HUDEP-2 (cell line): ENCODE measurements at regions not wholly inside any gene's neighbourhood (a gene's known extent, or its start where the extent isn't known, plus 50 kb on each side); places are given as distances from the start of the nearest gene placed in this dataset.
"Not testable (repeated sequence)": the region's sequence is repeated elsewhere in the genome, so short reads cannot be mapped to it uniquely, and the experiment has no call there.

Experiments used
- DNase-seq, 76 experiments: peaks; one replicate each; lab custom pipeline; 2025; ENCODE audit not compliant: unreplicated experiment in 76 of 76; lab: John Stamatoyannopoulos, UW

GRCh38 chr3:20669184-20669583, 483.2 kb upstream of the SGO1 start:
- DNase-seq: no peak

- peak in 7 of 76 experiments; percentile 1 to 36 (median 24) for DNase-seq
These were observed 482.4 kb upstream of the SGO1 start for GRCh38 chr3:20668411-20668810.

GRCh38 chr3:20666091-20666490, 480.1 kb upstream of the SGO1 start:
- DNase-seq: no peak

DNA sequence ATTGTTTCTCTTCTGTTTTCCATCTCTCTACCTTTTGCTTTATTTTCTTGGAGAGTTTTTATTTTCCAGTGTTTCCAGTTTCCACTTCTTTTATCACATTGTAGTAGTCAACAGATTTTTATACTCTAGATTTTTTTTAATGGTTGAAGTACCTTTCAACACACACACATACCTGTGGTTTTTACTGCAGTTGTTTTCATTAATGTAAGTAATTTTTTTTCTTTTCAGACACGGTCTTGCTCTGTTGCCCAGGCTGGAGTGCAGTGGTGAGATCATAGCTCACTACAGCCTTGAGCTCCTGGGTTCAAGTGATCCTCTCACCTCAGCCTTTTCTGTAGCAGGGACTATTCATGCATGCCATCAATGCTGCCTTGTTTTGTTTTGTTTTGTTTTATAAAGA, 472.5 kb upstream of the SGO1 start:
- no peak for DNase-seq

GRCh38 chr3:20657560-20657959, 471.6 kb upstream of the SGO1 start:
- DNase-seq: no peak

DNA sequence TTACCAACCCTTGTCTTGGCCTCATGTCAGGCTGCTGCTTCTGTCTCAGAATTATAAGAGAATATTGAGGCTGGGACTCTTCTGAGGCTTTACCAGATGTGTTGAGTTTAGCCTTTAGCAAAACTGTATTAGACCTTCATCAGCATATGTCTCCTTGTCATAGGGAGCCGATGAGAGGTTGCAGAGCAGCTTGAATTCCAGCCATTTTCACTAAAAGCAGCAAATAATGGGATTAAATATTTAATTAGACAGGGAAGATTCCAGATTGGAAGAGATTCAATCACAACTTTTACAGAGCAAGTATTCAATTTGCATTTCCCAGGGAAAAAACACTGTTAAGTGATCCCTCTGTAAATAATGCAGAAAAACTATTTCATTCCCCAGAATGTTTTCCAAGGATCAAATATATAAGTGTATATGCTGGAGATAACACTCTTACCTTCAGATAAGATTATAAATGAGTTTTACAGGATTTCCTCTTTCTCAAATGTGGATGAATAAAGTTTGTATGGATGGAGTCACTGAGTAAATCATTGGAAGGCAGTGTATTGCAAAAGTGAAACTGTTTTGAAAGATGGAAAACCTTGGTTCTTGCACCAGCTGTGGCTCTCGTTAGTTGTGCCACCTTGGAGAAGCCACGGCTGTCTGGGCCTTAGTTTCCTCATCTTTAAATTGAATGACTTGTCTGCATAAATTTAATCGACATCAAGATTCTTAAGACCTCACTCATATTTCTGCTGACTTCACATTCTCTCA, 466.4 kb upstream of the SGO1 start:
- no peak for DNase-seq

DNA sequence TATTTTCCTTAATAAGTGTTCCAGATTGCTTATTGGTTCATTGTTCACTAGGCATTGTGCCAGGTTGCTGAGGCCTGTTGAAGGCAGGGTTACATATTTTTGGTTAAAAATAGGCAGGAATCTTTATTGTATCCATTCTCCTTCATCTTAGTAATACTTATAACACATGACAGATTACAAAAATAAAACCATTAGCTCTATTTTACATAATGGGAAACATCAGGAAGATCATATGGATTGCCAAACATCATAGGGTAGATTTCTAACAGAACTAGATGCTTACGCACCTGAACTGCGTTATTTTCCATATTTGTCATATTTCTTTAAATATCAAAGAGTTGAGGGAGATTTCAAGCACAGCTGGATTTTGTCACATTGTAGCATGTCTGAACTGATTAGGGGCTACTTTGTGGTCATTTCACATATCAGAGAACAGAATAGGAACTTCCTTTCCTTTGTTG, 462.9 kb upstream of the SGO1 start:
- no peak for DNase-seq

- DNase-seq: no peak
These were observed 462.3 kb upstream of the SGO1 start for GRCh38 chr3:20648294-20648693.

GRCh38 chr3:20646425-20646824, 460.4 kb upstream of the SGO1 start:
- DNase-seq: no peak

DNA sequence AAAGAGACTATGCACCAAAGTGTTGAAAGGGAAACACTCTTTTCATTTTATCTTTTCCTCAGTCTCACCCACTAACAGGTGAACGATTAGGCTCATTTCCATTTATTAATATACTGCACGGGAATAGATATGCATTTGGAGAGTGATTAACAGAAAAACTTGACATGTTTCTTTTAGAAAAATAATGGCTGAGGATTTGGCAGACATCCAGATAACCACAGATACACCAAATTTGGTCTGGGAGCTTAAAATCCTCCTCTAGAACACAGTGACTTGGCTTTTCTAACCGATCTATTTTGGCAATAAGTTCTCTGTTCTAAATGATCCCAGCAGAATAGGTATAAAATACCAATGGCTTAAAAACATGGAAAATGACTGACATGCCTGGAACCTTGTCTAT, 459.3 kb upstream of the SGO1 start:
- no peak for DNase-seq

GRCh38 chr3:20637729-20638128, 451.7 kb upstream of the SGO1 start:
- no peak for DNase-seq

DNA sequence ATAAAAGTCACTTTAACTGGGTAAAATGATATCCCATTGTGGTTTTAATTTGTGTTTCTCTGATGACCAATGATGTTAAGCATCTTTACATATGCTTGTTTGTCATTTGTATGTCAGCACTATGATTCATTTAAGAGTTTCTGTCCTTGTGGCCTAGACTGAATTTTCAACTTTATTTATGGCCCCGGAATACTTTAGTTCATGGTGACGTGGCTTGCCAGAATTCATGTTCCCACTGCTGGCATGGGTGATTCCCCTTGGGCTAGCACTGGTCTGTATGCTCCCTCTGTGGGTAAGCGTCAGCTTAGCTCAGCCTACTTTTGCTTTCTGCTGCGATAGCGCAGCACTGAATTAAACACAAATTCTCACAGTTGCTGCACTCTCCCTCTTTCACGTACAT, 436.3 kb upstream of the SGO1 start:
- DNase-seq: no peak

DNA sequence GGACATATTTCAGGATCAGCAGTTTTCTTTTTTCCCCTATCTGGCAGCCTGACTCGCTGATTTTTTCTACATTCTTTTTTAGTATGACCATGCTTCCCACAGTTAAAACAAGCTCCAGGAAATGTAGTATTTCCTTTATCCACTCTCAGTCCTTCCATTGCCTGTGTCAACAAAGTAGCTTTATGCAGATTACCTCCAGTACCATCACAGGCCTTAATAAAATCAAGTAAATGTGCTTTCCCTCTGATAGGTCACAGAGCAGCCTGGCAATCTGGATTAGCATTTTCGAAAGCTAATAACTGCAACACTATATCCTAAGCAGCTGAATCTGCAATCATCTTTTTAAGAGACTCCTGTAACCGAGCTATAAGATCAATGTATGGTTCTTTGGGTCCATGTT, 432.6 kb upstream of the SGO1 start:
- DNase-seq: not testable (repeated sequence)

GRCh38 chr3:20618181-20618580, 432.2 kb upstream of the SGO1 start:
- DNase-seq: not testable (repeated sequence)

DNA sequence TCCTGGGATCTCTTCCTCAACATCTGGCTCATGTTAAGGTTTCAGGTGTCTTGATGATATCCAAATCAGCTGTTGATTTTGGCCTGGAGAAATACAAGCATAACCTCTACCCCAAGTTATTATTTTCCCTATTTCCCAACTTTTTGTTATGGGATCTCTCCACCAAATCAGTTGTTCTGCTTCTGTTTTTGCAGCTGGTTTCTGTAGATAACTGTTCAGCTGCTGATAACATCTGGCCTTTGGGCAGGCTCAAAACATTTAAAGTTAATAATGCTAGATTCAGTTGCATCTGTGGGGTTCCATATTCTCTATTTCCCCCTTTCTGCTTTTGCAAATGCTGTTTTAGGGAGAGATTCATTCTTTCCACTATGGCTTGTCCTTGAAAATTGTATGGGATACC, 430.0 kb upstream of the SGO1 start:
- DNase-seq: not testable (repeated sequence)

GRCh38 chr3:20608054-20608738, 422.2 kb upstream of the SGO1 start:
- DNase-seq: no peak

DNA sequence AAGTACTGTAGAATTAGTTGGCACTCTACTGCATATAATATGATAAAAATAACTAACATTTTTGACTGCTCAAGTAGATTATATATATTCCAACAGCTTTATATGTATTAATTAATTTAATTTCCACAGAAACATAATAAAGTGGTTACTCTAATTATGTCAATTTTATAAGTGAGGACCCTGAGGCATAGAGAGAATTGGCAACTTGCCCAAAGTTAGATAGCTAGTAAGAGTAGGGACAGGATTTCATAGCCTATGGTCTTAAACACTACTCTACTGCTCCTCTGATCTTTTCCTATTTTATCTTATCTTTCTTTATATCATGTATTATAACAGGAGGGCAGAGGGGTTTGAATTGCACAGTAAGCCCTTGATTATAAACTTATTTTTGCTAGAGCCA, 418.7 kb upstream of the SGO1 start:
- no peak for DNase-seq

DNA sequence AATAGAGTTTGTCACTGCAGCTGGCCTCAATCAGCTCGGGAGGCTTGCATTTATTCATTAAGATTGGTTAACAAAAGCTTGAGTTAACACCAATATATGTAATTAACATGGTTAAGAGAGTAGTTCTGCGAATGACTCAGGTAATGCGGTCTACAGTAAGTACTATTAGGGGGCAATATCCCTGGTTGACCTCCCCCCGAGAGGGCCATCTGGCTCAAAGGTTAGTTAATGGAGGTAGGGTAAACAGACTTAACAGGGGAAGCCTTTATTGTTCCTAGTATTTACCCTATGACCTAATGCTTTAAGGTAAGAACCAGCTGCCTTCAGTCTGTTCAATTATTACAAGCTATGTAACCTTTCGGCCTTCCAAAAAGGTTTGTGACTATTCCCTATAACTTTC, 403.3 kb upstream of the SGO1 start:
- DNase-seq: no peak

GRCh38 chr3:20588781-20589180, 402.8 kb upstream of the SGO1 start:
- no peak for DNase-seq

- DNase-seq: no peak
These were observed 397.6 kb upstream of the SGO1 start for GRCh38 chr3:20583648-20584047.

DNA sequence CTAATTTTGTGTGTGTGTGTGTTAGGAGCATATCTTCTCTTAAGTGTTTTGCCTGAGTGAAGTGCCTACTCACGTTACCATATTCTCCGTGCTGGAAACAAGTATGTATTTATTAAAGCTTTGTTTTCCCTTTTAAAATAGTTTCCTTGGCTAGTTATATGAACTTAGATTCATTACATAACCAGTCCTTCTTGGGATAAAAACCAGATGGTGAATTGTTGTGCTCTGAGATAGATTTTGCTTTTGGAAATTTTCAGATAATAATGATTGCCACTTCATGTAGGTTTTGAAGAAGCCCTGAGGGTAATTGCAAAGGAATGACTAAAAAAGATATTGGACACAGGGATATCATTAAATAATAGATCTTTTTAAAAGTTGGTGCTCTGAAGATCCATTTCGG, 390.2 kb upstream of the SGO1 start:
- no peak for DNase-seq

GRCh38 chr3:20575146-20575545, 389.1 kb upstream of the SGO1 start:
- no peak for DNase-seq
